ENCODE measurements at regions not wholly inside any gene's neighbourhood (a gene's known extent, or its start where the extent isn't known, plus 50 kb on each side); places are given as distances from the start of the nearest gene placed in this dataset.
"Not testable (repeated sequence)": the region's sequence is repeated elsewhere in the genome, so short reads cannot be mapped to it uniquely, and the experiment has no call there.

- not testable (repeated sequence) for TF ChIP-seq CTCF, POLR2A (IDR thresholded peaks at IDR 0.05)
These were observed 249.2 kb upstream of the NBPF12 start for GRCh38 chr1:146688893-146689292.

Measured in testis (tissue), 2 donors.